Stimulated activated CD8-positive, alpha-beta memory T cell treated with anti-CD3 and anti-CD28 coated beads, Interleukin-12 subunit alpha, Interleukin-12 subunit beta, amount 100 ng/mL, for 4 hours (primary cell): ENCODE measurements at regions not wholly inside any gene's neighbourhood (a gene's known extent, or its start where the extent isn't known, plus 50 kb on each side); places are given as distances from the start of the nearest gene placed in this dataset.

Experiments
- DNase-seq: peaks from one replicate; pipeline ENCODE4 v3.0.0-alpha.2; 2020; ENCODE audit warnings: low read depth

GRCh38 chr9:90307891-90308290, 334.7 kb downstream of the DIRAS2 start:
- no peak for DNase-seq

- DNase-seq = no peak
Measured at GRCh38 chr9:90308691-90309090, 333.9 kb downstream of the DIRAS2 start.

DNA sequence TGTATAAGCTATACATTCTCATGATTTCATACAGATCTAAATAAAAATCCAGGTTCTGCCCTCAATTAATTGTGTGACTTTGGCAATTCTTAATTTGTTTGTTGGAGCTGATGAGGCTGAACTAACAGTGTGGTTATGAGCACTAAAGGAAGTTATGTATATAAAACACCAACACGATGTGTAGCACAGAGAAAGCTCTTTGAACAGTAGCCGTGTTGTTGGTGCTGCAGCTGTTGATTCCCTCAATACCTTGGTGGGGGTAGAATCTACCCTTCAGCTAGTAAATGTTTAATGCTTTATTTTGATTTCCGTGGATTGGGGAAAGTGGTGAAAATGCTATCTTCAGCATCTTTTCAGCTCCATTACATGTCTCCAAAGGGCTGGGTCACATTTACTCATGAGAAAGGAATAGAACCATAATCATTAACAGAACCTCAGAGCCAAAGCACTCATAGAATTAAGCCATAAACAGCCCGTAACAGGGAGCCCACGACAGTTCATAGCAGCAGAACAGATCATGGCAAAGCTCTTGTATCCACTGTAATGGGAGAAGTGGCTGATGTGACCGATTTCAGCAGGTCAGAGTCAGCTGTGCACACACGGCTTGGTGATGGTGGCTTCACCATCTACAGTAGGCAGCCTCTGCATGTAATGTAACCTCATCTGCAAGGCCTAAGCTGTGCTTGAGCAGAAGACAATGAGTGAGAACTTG, 332.7 kb downstream of the DIRAS2 start:
- DNase-seq = no peak

DNA sequence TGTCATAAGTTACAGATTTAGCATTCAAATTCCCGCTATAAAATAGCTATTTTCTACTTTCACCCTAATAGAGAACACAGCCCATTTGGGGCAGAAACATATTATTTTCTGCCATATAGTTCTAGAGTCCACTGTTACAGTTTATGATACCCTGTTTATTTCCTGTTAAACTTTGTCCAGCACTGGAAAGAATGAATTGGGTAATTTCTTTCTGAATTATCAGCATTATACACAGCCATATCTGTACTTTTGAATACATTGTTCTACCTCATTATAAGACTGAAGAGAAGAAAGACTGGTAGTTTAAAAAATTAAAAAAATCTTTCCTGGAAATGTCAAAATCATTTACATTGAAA, 332.1 kb downstream of the DIRAS2 start:
- DNase-seq = no peak

- DNase-seq = no peak
Measured at GRCh38 chr9:90311811-90312210, 330.8 kb downstream of the DIRAS2 start.

DNA sequence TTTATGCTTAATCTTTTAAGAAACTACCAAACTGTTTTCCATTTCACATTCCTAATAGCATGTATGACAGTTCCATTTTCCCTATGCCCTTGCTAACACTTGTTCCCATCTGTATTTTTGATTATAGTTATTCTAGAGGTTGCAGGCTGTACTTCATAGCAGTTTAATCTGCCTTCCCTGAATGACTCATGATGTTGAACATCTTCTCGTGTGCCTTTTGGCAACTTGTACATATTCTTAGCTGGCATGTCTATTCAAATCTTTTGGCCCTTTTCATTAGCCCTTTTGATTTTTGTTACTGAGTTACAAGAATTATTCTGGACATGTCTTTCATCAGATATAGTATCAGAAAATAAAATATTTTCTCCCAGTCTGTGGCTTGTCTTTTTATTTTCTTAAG, 320.3 kb downstream of the DIRAS2 start:
- no peak for DNase-seq

DNA sequence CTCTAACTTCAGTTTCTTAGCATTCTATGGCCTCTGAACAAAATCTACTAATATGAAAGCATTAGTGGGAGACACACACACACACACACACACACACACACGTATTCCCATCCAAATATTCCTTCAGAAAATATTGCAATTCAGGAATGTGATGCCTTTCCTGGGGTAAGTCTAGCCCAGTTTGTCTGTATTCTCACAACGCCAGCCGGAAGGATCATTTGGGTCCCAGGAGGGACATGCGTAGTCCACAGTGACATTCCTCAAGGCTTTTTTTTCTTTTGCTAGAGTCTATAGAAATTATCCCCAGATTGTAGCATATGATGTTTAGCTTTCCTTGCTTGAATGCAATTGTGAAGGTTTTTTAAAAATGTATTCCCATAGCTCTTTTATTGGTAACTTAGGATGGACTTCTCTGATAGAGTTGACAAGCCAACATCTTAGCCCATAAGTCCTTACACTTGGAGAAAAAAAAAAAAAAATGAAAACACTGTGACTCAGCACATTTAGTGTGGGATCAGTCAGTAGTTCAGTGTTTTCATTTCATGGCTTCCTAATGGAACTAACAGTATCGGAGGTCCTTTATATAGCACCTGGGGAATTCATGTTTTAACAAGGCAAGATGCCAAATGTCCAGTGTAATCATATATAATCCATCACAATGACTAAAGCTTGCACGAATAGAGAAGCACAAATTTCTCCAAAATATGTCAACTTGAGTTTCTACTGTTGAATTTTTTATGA, 316.5 kb downstream of the DIRAS2 start:
- no peak for DNase-seq

- no peak for DNase-seq
Measured at GRCh38 chr9:90330231-90330630, 312.4 kb downstream of the DIRAS2 start.

GRCh38 chr9:90331826-90332575, 310.6 kb downstream of the DIRAS2 start:
- DNase-seq = no peak

- DNase-seq = no peak
Measured at GRCh38 chr9:90333226-90333625, 309.4 kb downstream of the DIRAS2 start.

DNA sequence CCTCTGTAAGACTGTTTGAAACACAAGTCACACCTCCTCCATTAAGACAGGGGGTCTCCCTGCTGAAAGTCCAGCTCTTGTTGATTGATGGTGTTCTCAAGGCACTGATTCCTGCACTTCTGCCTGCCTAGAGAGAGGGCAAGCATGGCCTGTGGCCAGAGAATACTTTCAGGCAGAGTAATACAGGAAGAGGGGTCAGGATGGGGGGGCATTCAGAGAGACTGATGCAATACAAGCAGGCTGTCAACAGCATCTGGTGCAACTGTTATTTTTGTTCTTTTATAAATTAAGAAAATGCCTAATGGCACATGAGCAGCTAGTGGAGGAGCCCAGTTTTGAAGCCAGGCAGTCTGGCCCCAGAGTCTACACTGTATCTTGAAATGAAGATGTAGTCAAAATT, 302.2 kb downstream of the DIRAS2 start:
- no peak for DNase-seq

GRCh38 chr9:90342607-90343006, 300.0 kb downstream of the DIRAS2 start:
- DNase-seq = no peak

DNA sequence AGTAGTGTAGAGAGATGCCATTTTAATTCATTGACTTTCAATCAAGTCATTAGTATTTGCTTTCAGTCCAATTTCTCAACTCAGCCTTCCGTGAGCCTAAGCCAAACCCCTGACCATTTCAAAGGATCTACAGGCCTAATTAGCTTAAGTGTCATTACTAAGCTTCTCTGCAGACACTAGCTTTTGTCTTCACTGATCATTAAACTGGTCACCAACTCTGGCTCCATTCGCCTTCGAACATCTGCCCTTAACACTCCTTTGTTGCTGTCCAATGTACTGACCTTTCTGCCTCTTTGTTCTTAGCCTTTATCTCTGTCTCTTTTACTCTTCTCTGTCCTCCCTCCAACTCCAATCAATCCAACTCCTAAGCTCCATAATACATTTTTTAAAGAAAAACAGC, 299.3 kb downstream of the DIRAS2 start:
- no peak for DNase-seq

GRCh38 chr9:90343991-90344390, 298.6 kb downstream of the DIRAS2 start:
- DNase-seq = no peak

- no peak for DNase-seq
Measured at GRCh38 chr9:90365666-90366065, 277.0 kb downstream of the DIRAS2 start.

GRCh38 chr9:90368241-90368640, 274.4 kb downstream of the DIRAS2 start:
- DNase-seq = no peak

- DNase-seq = no peak
Measured at GRCh38 chr9:90368928-90369327, 273.7 kb downstream of the DIRAS2 start.

DNA sequence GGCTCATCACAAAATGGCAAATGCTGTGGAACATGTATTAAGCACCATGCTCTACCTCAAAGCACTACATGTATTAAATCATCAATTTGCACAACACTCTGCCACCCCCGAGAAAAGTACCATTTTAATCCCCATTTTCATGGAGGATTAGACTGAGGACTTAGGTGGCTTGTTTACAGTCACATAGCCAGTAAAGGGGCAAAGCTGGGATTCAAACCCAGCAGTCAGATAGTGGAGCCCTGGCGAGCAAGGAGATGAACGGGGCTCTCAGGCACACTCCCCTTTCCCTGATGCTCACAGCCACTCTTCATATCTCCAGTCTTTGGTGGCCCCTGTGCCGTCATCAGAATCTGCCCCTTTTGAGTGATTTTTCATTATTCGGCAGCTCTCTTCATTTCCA, 262.9 kb downstream of the DIRAS2 start:
- no peak for DNase-seq

GRCh38 chr9:90385146-90385545, 257.5 kb downstream of the DIRAS2 start:
- no peak for DNase-seq

- no peak for DNase-seq
Measured at GRCh38 chr9:90393365-90394152, 249.1 kb downstream of the DIRAS2 start.

GRCh38 chr9:90394871-90395270, 247.8 kb downstream of the DIRAS2 start:
- no peak for DNase-seq

GRCh38 chr9:90400091-90400490, 242.5 kb downstream of the DIRAS2 start:
- no peak for DNase-seq
